Stimulated activated CD4-positive, alpha-beta T cell treated with anti-CD3 and anti-CD28 coated beads, Interleukin-12 subunit alpha, Interleukin-12 subunit beta, amount 100 ng/mL, for 24 hours (primary cell): ENCODE measurements at regions not wholly inside any gene's neighbourhood (a gene's known extent, or its start where the extent isn't known, plus 50 kb on each side); places are given as distances from the start of the nearest gene placed in this dataset.

Experiments
- DNase-seq, 2 experiments: peaks; one replicate each; pipeline ENCODE4 v3.0.0-alpha.2; 2020; ENCODE audit warnings: low read depth in 2 of 2

GRCh38 chr9:18146329-18146728 is 327.6 kb upstream of the ADAMTSL1 start:
- DNase-seq: no peak

DNA sequence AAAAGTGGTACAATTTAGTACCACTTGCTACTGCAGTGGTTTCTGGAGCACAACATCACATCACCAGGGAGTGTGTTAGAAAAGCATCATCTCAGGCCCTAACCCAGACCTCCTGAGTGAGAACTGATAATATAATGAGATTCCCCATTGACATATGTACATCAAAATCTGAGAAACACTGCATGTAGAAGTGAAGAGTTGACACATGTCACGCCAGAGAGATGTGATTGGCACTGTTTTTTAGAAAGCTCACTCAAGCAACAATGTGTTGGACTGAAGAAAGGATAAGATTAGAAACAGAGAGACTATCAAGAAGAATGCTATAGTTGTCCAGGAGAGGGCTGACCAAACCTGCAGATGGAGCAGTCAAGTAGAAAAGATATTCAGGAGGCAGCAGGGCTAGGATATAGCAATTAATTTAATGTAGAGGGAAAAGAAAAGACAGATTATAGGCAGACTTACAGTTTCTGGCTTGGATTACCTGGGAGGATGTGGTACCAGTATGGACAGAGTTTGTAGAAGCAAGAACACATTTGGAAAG is 324.4 kb upstream of the ADAMTSL1 start:
- DNase-seq: no peak

DNA sequence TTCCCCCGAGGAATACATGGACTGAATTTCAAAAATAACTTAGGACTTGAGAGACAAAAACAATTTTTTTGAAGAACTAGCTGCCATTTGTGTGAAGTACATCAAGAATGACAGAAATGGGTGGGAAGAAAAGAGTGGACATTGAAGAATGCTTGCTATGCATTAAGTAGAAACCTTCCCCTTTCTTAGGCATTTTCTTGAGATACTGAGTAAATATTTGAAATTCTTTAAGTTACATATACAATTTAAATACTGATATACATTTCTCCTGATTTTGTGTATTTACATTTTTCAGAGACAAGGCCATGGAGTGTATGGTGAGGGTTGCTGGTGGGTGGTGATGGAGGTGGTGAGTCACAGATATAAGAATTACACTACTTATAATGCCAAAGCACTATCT is 319.3 kb upstream of the ADAMTSL1 start:
- DNase-seq: no peak

DNA sequence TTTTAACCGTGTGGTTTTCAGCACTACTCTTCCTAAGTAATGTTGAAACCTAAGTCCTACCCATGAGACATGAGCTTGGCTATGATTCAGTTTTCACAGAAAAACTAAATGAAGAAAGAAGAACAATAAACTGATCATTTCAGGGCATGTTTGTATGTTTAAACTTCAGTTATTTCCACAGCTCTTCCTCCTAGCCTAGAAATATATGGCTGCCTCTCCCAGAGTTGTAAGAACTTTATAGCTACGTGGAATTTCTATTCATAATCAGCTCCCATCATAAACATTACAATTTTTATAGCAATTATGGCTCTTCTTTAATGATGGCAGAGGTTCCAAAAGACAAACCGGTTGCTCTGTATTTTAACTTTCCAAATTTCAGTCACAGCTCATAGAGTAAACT is 314.7 kb upstream of the ADAMTSL1 start:
- no peak for DNase-seq

GRCh38 chr9:18163146-18163545 is 310.8 kb upstream of the ADAMTSL1 start:
- DNase-seq: no peak

- no peak for DNase-seq
Measured at GRCh38 chr9:18167733-18168132, 306.2 kb upstream of the ADAMTSL1 start.

DNA sequence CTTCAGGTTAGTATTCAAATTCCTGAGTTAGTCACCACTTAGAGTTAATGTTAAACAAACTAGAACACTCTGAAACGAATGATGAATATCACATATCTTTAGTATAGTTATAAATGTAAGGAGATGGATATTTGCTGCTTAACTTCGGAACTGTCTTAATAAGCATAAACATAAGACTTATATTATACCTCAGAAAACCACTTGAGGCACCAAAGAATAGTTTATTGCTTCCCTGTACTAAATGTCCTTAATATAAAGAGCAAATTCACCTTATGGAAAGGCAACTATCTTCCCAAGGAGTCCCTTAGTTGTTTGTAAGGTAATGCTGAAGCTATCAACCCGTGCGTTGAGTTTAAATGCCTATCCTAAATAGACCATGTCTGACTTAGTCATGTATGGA is 300.0 kb upstream of the ADAMTSL1 start:
- no peak for DNase-seq

GRCh38 chr9:18182636-18183035 is 291.3 kb upstream of the ADAMTSL1 start:
- DNase-seq: no peak

GRCh38 chr9:18183974-18184373 is 290.0 kb upstream of the ADAMTSL1 start:
- no peak for DNase-seq

DNA sequence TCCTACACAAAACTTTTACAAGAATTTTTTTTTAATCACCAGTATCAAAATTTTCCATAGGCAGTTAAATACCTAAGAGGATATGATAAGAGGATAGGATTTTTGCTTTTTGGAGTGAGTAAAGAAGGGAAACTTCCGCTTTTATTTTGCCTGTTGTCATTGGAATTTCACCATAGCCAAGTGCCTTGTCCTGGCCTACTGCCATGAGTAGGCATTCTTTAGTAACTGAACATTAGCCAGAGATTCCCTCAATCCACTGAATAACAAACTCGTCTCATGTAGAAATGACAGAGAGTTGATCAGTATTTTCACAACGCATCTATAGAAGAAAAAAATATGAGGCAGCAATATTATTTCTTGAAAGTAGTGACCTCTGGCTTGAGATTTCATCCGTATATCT is 289.6 kb upstream of the ADAMTSL1 start:
- DNase-seq: no peak

DNA sequence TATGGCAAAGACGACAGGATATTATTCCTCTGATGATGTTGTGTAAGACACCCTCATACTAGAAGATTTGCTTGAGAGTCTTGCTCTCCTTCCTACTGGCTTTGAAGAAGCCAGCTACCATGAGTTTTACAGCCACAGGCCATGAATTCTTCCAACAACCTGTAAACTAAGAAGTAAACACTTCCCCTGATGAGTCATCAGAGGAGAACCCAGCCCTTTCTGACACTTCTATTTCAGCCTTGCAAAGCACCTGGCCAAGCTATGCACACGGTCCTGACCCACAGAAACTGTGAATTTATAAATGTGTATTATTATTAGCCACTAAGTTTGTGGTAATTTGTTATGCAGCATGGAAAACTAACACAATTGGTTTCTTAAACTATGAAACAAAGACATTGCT is 288.8 kb upstream of the ADAMTSL1 start:
- DNase-seq: no peak

- DNase-seq: no peak
Measured at GRCh38 chr9:18188971-18189370, 285.0 kb upstream of the ADAMTSL1 start.

DNA sequence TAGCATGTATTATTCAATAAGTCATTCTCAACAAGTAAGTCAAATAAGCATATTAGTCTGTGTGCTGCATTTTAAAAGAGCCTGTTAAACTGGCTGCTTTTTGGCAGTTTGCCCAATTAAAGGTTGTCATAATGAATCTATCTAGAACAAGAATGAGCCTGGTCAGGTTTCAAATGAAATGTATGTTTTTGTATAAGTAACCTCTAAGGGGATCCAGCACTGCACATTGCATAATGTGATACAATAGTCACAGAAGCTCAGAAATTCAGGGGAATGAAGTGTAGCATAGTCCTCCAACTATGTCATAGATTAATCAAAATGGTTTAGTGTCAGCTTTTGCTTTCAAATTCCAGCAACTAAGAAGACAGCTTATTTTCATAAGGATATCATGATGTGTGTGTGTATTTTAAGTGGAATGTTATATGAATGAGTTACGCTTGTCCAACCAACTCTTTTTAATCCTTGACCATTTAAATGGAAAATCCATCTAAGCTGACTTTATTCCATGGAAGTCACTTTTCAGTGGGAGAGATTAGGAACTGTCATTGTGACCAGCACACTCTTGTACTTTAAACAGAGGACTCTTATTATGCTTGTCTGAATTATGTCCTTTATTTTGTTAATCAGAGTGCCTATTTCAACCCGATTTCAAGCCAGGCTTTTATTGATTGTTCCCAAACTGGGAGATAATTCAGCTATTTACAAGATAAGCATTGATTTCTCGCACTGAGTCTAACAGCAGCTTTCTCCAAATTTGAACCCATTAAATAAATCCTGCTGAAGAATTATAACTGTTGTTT is 283.9 kb upstream of the ADAMTSL1 start:
- no peak for DNase-seq

DNA sequence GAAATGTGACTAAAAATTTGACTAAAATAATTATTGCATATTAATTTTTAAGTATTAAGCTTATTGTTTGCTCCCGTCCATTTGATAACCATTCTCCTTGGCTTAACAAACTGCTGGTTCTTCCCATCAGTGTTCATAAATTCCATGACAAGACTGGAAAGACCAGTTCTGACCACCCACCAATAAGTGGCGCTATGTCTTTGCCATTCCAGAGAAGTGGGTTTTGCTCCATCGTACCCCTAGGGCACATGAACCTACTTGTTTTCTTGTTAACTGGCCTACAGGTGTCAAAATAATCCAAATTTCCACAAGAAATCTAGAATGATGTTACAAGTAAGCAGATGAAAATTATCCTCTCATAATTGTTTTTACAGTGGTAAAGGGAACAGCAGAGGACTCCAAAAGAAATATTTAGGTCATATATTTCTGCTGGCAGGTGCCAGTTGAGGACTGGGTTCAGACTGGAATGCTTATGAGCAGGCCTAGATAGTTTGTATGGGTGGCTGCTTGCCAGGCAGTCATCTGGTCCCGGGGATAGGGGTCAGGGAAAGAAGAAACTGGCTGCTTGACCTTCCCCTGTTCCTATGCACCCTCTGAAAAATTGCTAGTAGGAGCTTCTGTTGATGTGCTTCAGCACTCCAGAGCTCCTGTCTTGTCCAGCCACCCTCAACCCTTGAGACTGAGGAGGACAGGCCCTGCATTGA is 283.1 kb upstream of the ADAMTSL1 start:
- DNase-seq: no peak

DNA sequence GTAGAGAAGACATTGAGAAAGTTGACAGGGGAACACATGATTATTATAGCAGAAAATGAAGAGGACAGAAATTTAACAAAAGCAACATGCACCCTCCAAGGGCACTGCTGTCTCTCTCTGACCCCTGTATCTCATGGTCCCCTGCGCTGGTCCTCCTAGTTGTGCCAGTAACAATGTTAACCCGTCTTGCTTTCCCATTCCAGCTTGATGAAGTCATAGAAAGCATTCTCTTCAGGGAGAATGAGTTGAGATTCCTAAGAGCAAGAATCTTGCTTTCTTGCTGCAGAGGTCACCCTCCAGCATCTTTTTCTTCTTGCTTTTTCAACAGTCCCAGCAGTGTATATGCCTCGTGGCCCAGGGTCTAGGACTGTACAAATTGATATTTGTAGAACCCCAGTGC is 279.6 kb upstream of the ADAMTSL1 start:
- DNase-seq: no peak

- DNase-seq: no peak
Measured at GRCh38 chr9:18195223-18195622, 278.7 kb upstream of the ADAMTSL1 start.

DNA sequence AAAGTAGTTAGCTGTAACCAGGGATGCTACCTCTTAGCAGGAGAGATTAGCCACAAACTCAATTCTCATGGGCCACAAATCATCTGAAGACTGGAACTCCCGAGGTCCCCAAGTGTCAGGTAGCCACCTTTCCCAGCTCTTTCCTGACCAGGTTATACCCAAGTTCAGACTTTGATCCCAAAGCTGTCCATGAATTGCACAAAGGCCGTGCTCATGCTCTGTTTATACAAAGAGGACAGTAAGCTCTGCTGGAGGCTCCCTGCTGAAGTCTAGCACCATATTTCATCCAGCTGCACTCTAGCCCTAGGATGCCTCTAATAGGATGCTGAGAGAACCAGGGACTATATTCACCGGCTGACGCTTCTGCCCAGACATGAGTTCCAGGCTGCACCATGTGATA is 271.0 kb upstream of the ADAMTSL1 start:
- DNase-seq: no peak

DNA sequence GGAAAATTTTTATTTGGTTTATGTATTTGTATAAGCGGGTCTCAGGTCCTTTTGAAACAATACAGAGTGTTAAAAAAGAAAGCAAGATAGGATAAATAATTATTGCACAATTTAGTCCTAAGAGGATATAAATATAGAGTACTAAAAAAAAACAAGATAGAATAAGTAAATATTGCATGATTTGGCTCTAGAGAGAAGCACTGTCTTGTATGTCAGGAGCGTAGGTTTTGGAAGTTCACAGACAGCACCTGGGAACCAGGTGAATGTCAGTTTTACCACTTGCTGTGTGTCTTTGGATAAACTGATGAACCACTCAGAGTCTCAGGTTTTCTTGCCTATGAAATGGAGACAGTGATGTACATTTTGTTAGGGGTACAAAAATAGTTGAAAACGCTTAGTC is 266.2 kb upstream of the ADAMTSL1 start:
- DNase-seq: no peak

DNA sequence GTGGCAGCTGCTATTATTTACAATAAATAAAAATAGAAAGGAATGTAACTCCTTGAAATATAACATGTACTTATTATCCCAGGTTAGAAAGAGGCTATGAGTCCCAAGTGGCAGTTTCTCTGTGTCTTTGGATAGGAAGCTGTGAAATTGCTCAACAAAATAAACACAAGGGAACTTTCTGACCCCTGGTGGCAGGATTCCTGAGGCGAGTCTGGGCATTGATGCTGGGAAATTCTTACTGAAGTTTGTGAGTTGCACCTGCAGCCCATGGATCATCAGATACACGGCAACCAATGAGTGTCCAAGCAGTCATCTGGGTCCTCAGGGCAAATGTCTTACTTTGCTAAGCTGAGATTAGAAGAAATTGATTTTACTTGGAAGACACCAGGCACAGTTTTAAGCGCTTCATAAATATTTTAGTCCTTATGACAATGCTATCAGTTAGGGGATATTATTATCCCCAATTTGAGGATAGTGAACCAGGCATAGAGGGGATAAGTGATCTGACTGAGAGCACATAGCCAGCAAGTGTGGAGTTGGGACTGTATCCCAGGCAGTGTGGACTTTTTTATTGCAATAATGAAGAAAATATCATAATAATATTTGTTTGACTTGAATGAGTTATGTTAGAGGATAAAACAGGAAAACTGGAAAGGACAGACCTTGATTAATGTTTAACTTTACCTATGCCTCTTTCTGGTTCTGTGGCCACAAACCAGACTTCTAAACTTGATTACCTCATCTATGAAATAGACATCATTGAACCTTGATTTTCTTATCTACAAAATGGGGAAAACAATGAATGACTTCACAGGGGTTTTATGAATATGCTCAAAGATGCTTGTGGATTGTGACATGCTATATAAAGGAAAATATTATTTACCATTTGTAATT is 265.5 kb upstream of the ADAMTSL1 start:
- no peak for DNase-seq

- DNase-seq: no peak
Measured at GRCh38 chr9:18215626-18216025, 258.3 kb upstream of the ADAMTSL1 start.

- DNase-seq: no peak
Measured at GRCh38 chr9:18216376-18216775, 257.6 kb upstream of the ADAMTSL1 start.

DNA sequence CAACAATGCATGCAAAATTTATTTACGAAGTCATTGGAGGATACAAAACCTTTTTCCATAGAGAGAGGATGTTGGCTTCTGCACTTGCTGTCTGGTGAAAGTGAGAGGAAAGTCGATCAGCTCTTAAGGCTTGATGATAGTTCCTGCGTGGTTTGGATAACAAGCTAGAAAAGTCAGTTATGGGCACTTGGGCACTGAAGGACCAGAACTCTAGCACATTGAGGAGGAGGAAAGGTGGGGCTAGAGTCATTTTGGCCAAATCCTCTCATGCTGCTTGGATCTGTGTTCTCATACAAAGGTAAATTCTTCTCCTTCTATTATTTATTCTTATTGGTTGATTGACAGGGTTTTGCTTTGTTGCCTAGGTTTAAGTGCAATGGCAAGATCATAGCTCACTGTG is 245.9 kb upstream of the ADAMTSL1 start:
- no peak for DNase-seq
